ENCODE measurements at regions not wholly inside any gene's neighbourhood (a gene's known extent, or its start where the extent isn't known, plus 50 kb on each side); places are given as distances from the start of the nearest gene placed in this dataset.
"Not testable (repeated sequence)": the region's sequence is repeated elsewhere in the genome, so short reads cannot be mapped to it uniquely, and the experiment has no call there.

GRCh38 chr14:86088156-86088555 lies 558.2 kb downstream of the FLRT2 start:
- no peak for DNase-seq

- no peak for DNase-seq
These were observed 557.4 kb downstream of the FLRT2 start for GRCh38 chr14:86087377-86087776.

DNA sequence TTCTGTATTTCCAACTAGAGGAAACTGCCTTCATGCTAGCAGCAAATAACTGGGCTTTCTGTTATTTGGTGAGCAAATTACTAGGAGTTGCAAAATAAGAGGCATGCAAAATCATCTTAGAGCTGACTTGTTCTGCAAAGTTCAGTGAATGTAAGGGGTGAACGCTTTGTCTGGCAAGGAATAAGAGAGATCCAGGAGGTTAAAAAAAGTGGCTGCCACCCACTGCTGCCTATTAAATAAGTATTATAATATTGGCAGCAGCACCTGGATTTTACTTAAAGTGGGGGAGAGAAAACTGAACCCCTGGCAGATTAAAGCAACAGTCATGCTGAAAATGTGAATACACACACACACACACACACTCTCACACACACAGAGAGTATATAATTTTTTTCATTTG lies 557.0 kb downstream of the FLRT2 start:
- DNase-seq, result no peak

DNA sequence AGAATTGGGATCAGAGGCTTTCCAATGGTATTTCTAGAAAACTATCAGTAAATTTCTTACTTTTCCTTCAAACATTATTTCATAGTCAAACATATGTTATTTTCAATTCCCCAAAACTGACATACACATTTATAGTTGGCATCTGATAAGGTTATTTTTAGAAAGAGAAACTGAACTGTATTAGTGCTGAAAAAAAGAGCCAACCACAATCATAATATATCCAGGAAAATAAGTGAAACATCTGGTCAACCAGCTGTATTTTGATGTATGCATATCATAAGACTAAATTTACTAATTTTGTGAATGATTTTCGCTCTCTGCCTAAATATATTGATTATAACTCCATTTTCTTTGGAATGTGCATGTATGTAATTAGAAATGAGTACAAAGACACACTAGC lies 554.2 kb downstream of the FLRT2 start:
- DNase-seq, result no peak

- no peak for DNase-seq
These were observed 553.7 kb downstream of the FLRT2 start for GRCh38 chr14:86083616-86084015.

- no peak for DNase-seq
These were observed 542.4 kb downstream of the FLRT2 start for GRCh38 chr14:86072116-86072894.

GRCh38 chr14:86066651-86067050 lies 536.7 kb downstream of the FLRT2 start:
- no peak for DNase-seq

GRCh38 chr14:86065407-86065806 lies 535.5 kb downstream of the FLRT2 start:
- DNase-seq, result no peak

- not testable (repeated sequence) for DNase-seq
These were observed 534.7 kb downstream of the FLRT2 start for GRCh38 chr14:86064595-86064994.

GRCh38 chr14:86057018-86057667 lies 527.2 kb downstream of the FLRT2 start:
- no peak for DNase-seq

- no peak for DNase-seq
These were observed 525.6 kb downstream of the FLRT2 start for GRCh38 chr14:86055512-86056075.

GRCh38 chr14:86052868-86053267 lies 522.9 kb downstream of the FLRT2 start:
- no peak for DNase-seq

- no peak for DNase-seq
These were observed 520.8 kb downstream of the FLRT2 start for GRCh38 chr14:86050757-86051156.

DNA sequence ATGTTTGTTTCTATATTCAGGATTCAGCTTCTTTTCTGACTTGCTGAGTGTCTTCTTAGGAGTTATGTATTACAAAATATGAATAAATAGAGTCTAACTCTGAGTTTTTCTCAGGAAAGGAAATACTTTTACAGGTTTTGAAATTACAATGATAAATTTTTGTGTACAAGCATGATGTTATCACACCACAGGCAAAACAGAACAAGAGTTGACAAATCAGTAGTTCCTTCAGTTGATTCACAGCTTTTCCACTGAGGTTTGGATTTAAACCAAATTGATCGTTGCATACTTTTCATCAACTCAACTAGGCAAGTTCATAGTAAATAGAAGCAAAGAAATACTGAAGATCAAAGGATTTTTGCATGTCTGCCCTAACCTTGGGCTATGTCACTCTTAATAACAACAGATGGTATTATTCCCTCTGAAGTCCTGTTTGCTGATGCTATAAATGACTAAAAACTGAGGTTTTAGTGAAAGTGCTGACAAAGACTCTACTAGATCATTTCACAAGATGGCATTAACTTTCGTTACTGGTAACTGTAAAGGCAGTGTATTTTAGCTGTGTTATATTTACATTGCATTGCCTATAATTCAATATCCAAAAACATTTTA lies 520.2 kb downstream of the FLRT2 start:
- no peak for DNase-seq

DNA sequence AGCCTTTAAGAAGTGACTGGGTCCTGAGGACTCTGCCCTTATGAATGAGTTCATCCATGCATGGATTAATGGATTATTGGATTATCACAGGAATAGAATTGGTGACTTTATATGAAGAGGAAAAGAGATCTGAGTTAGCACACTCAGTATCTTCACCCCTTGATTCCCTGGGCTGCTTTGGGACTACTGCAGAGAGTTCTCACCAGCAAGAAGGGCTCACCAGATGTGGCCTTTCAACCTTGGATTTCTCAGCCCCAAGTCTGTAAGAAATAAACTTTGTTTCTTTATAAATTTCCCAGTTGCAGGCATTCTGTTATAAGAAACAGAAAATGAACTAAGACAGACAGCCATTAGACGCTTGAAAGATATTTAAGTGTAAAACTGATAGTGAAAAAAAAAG lies 509.2 kb downstream of the FLRT2 start:
- no peak for DNase-seq

- DNase-seq, result peak; percentile 59
These were observed 508.6 kb downstream of the FLRT2 start for GRCh38 chr14:86038387-86039042.

DNA sequence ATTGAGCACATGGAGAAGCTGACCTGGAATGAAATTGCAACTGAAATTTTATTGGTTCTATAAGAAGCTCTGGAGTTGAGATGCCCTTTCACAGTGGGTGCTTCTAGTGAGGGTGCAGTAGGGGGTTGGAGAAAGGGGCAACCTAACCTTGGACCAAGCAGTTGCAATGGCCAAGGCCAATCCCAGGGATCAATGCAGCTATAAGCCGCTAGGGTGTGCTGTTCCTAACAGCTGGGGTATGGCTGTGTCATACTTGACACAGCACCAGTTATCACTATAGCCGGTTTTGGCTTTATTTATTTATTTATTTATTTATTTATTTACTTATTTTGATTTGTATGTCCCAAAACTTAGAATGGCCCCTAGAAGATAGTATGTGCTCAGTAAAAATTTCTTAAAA lies 505.9 kb downstream of the FLRT2 start:
- DNase-seq, result no peak

DNA sequence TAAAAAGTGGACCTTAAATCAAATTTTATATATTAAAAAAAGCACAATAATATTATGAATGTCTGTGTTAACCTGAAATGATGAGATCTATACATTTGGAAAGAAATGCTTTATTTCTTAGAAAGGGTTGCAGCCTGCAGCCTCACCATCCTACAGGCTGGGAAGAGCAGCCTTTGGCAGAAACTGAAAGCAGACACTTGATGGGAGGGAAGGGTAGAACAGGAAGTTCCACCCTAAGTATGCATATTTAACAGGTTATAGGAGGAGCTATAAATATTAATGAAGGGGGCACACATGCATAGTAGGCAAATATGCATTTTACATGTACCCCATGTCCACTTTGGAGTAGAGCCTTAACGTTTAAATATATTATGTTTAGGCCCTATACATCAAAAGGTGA lies 498.0 kb downstream of the FLRT2 start:
- DNase-seq, result no peak

- DNase-seq, result no peak
These were observed 497.2 kb downstream of the FLRT2 start for GRCh38 chr14:86027144-86027543.

DNA sequence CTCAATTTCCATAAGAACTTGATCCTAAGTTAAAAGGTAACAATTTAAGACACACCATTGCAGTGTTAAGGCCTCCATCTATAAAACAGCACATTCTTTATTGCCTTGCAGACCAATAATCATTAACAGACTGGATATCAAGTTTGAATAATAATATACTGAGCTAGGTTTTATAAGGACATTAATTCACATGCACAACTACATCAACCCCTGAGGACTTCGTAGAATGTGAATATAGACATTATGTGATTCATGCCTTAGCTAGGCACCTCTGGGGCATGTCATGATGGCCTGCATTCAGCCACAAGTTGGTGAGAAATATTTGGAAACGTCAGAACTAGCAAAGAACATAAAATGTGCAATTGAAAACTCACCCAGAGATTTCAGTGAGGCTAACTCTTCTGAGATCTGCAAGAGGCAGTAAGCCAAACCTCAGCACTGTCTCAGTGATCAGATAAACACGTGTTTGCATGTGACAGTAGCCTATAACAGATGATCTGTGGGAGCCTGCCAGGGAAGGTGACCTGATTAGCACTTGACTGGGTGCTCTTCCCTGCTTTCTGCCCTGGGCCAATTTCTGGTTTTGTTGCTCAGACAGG lies 492.2 kb downstream of the FLRT2 start:
- DNase-seq, result no peak

DNA sequence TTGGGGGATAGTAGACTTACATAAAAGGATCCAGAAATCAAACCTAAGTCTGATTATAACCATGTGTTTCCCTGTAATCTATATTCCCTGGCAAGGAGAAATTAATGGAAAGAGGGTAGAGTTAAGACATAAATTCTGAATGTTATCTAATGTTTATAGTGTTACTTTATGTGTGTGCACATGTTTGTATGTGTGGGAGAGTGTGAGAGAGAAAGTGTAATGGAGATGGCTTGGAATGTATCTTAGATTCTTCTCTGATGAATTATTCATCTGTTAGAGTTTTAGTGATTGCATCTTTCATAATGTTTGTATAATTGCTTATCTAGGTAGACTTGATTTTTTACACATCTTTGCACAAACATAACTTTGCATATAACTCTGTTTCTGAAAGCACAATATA lies 490.9 kb downstream of the FLRT2 start:
- no peak for DNase-seq

GRCh38 chr14:86015941-86016340 lies 486.0 kb downstream of the FLRT2 start:
- DNase-seq, result no peak

DNA sequence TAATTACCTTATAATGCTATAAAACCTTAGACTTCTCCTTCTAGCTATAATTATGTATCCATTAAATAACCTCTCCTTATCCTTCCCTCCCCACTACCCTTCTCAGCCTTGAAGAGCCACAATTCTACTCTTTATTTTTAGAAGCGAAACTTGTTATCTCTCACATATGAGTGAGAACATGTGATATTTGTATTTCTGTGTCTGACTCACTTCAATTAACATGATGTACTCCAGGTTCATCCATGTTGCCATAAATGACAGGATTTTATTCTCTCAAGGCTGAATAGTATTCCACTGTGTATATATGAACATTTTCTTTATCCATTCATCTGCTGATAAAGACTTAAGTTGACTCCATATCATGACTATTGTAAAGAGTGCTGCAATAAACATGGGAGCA lies 485.6 kb downstream of the FLRT2 start:
- DNase-seq, result no peak

Measured in activated CD8-positive, alpha-beta memory T cell treated with anti-CD3 and anti-CD28 coated beads, Interleukin-2, amount 50 U/mL, for 48 hours (primary cell).